ENCODE measurements at regions not wholly inside any gene's neighbourhood (a gene's known extent, or its start where the extent isn't known, plus 50 kb on each side); places are given as distances from the start of the nearest gene placed in this dataset.

DNA sequence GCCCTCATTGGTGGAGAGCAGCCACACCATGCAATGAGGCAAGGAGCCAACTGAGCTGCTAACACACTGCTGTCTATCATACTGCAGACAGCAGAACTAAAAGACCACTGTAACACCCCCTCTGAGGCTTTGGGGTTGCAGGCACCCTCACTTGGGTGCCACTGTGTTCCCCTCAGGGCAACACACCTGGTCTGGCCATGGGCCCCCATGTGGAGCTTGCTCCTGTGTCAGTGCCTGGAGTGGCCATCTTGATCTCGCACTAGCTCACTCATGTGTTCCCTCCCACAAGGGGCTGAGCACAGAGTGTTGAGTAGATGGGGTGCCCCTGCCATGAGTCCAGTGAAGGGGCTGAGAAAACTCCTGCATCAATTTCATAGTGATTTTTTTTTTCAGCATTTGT lies 532.4 kb upstream of the FTMT start:
- TF ChIP-seq, protein P1, sequence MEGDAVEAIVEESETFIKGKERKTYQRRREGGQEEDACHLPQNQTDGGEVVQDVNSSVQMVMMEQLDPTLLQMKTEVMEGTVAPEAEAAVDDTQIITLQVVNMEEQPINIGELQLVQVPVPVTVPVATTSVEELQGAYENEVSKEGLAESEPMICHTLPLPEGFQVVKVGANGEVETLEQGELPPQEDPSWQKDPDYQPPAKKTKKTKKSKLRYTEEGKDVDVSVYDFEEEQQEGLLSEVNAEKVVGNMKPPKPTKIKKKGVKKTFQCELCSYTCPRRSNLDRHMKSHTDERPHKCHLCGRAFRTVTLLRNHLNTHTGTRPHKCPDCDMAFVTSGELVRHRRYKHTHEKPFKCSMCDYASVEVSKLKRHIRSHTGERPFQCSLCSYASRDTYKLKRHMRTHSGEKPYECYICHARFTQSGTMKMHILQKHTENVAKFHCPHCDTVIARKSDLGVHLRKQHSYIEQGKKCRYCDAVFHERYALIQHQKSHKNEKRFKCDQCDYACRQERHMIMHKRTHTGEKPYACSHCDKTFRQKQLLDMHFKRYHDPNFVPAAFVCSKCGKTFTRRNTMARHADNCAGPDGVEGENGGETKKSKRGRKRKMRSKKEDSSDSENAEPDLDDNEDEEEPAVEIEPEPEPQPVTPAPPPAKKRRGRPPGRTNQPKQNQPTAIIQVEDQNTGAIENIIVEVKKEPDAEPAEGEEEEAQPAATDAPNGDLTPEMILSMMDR (IDR thresholded peaks at IDR 0.05; ENCODE audit: low read depth, low read length, poor library complexity, severe bottlenecking): no peak
- TF ChIP-seq EZH2phosphoT487 (IDR thresholded peaks at IDR 0.05; ENCODE audit: borderline replicate concordance, low read length): no peak
